Neural crest cell (in vitro differentiated cells): ENCODE measurements at regions not wholly inside any gene's neighbourhood (a gene's known extent, or its start where the extent isn't known, plus 50 kb on each side); places are given as distances from the start of the nearest gene placed in this dataset.
"Not testable (repeated sequence)": the region's sequence is repeated elsewhere in the genome, so short reads cannot be mapped to it uniquely, and the experiment has no call there.

Experiments used
- DNase-seq: peaks from one replicate; pipeline ENCODE4 v3.0.0; 2021; ENCODE audit warnings: low read depth, mixed read lengths, low spot score
- H3K27ac Mint-ChIP-seq: one replicate; pipeline ENCODE4 v1.8.0; 2021; ENCODE audit warnings: mild to moderate bottlenecking, mixed read lengths; ENCODE audit not compliant: unreplicated experiment
- H3K27me3 Mint-ChIP-seq: 2 replicates; pipeline ENCODE4 v1.8.0; 2021; ENCODE audit warnings: low read depth, mild to moderate bottlenecking, mixed read lengths
- H3K36me3 Mint-ChIP-seq: 2 replicates; pipeline ENCODE4 v1.8.0; 2021; ENCODE audit warnings: low read depth, mild to moderate bottlenecking, mixed read lengths
- H3K4me1 Mint-ChIP-seq: 2 replicates; pipeline ENCODE4 v1.8.0; 2021; ENCODE audit warnings: mixed read lengths
- H3K4me3 Mint-ChIP-seq: one replicate; pipeline ENCODE4 v1.8.0; 2021; ENCODE audit warnings: mild to moderate bottlenecking, mixed read lengths
- H3K9me3 Mint-ChIP-seq: 2 replicates; pipeline ENCODE4 v1.8.0; 2021; ENCODE audit warnings: mixed read lengths
- TF ChIP-seq, protein P1 (sequence below): fragments of 200-600 bp; sonication (generic); conservative IDR thresholded peaks from 2 replicates; pipeline ENCODE4 v1.5.0; 2021; ENCODE audit warnings: antibody characterized with exemption, mild to moderate bottlenecking

DNA sequence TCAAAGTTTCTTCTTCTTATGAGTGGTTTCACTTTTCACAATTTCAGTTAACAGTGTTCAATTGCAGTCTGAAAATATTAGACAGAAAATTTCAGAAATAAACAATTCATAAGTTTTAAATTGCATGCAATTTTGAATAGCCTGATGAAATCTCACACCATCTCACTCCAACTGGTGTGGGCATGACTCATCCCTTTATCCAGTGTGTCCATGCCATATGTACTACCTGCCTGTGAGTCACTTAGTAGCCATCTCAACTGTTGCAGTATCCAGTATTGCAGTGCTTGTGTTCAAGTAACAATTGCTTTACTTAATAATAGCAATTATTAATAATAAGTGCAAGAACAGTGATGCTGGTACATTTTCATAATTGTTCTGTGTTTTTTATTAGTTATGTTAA, 1202.5 kb downstream of the DSC3 start:
- H3K9me3 Mint-ChIP-seq = peaks cover 3% of the 10 kb centered on the region
- no peaks in the 10 kb centered on the region for H3K36me3 Mint-ChIP-seq
- no peak overlapping the region for H3K4me3 Mint-ChIP-seq
- DNase-seq = no peak
- TF ChIP-seq, protein P1, sequence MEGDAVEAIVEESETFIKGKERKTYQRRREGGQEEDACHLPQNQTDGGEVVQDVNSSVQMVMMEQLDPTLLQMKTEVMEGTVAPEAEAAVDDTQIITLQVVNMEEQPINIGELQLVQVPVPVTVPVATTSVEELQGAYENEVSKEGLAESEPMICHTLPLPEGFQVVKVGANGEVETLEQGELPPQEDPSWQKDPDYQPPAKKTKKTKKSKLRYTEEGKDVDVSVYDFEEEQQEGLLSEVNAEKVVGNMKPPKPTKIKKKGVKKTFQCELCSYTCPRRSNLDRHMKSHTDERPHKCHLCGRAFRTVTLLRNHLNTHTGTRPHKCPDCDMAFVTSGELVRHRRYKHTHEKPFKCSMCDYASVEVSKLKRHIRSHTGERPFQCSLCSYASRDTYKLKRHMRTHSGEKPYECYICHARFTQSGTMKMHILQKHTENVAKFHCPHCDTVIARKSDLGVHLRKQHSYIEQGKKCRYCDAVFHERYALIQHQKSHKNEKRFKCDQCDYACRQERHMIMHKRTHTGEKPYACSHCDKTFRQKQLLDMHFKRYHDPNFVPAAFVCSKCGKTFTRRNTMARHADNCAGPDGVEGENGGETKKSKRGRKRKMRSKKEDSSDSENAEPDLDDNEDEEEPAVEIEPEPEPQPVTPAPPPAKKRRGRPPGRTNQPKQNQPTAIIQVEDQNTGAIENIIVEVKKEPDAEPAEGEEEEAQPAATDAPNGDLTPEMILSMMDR = no peak
- no peaks in the 10 kb centered on the region for H3K27me3 Mint-ChIP-seq
- H3K4me1 Mint-ChIP-seq = peaks cover 5% of the 10 kb centered on the region
- no peak overlapping the region for H3K27ac Mint-ChIP-seq

DNA sequence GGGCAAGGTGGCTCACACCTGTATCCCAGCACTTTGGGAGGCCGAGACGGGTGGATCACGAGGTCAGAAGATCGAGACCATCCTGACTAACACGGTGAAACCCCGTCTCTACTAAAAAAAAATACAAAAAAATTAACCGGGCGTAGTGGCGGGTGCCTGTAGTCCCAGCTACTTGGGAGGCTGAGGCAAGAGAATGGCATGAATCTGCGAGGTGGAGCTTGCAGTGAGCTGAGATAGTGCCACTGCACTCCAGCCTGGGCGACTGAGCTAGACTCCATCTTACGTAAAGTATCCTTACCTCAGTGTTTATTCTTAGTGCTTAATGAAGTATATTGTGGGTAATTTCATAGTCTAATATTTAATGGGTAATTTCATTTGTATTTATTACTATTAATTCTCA, 1203.6 kb downstream of the DSC3 start:
- H3K4me1 Mint-ChIP-seq, H3K9me3 Mint-ChIP-seq, H3K4me3 Mint-ChIP-seq, DNase-seq, H3K36me3 Mint-ChIP-seq, H3K27ac Mint-ChIP-seq, H3K27me3 Mint-ChIP-seq: not testable (repeated sequence)

DNA sequence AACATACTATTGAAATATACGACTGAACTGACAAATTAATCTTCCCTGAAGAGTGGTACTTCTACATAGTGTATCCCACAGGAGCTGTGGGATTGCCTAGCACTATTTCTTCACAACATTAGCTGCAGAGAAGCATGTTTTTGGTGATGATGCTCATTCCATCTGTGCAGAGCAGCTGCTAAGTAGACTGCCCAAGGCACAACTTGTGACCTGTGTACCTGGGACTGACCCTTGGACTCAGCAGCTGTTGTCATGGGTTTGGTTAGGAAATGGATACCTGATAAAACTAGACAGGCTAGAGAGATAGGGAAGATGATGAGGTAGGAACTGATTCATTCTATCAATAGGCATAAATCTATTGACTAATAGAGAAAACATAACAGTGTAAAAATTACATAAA, 1204.0 kb downstream of the DSC3 start:
- H3K27me3 Mint-ChIP-seq = no peaks in the 10 kb centered on the region

DNA sequence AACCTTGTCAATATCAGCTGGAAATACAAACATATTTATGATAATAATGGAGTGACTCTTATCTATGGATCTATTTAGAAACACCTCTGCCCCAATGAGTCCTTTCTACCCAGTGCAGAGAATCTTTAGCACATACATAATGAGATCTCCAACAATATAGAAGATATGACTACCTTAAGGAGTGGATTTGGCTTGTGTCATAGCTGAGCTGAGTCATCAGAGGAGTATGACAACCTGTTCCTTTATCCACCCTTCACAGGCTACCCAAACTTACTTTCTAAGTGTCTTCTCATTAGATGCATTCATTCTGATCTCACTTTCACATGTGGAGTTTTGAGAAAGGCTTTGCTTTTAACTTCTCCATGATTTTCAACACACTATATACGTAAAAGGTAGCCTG, 1218.9 kb downstream of the DSC3 start:
- Mint-ChIP-seq H3K27me3 (no peaks in the 10 kb centered on the region), H3K36me3 (no peaks in the 10 kb centered on the region), H3K9me3 (no peaks in the 10 kb centered on the region), H3K27ac (no peak overlapping the region), H3K4me1 (no peaks in the 10 kb centered on the region), H3K4me3 (no peak overlapping the region)
- no peak for DNase-seq
- TF ChIP-seq, protein P1 = no peak

More for the DNA sequence above, 1204.0 kb downstream of the DSC3 start:
- H3K9me3 Mint-ChIP-seq = peaks cover 3% of the 10 kb centered on the region
- peaks cover 6% of the 10 kb centered on the region for H3K4me1 Mint-ChIP-seq
- H3K36me3 Mint-ChIP-seq = no peaks in the 10 kb centered on the region
- DNase-seq = no peak
- TF ChIP-seq, protein P1 = no peak
- no peak overlapping the region for H3K4me3 Mint-ChIP-seq
- H3K27ac Mint-ChIP-seq = no peak overlapping the region

DNA sequence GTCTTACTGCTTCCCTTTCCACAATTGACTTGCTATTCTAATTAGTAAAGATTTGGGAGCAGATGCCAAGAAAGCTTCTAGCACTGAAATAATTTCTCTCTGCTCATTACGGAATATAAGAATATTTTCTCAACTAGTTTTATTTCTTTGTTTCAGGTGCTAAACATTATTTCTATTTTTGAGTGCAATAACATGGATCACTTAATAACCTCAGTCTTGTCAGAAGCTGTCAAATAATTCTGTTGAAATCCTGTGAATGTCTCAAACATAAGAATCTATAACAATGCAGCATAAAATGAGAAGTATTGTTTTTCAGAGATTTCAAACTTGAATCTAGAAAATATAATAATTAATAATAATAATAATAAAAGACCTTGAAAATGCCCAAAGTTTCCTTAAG, 1221.0 kb downstream of the DSC3 start:
- H3K36me3 Mint-ChIP-seq = no peaks in the 10 kb centered on the region
- no peaks in the 10 kb centered on the region for H3K9me3 Mint-ChIP-seq
- no peak for DNase-seq
- H3K4me3 Mint-ChIP-seq = no peak overlapping the region
- H3K27ac Mint-ChIP-seq = no peak overlapping the region
- TF ChIP-seq, protein P1 = no peak
- H3K4me1 Mint-ChIP-seq = no peaks in the 10 kb centered on the region
- no peaks in the 10 kb centered on the region for H3K27me3 Mint-ChIP-seq

DNA sequence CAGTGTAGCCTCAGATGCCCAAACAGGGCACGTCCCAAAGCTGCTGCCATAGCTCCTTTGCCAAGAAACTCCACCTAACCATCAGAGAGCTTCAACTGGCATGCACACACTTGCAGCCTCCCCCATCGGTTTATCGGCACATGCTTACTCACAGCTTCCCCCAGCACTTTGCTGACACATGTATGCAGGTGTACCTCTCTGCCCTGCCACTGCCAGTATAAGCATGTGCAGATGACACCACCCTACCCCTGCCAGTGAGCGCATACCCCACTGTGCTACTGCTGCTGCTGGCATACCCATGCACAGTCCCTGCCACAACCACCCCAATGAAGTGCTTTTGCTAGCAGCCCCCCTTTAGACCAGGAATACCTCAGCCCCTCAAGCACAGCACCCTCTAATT, 1231.0 kb downstream of the DSC3 start:
- TF ChIP-seq, protein P1 = no peak
- H3K27ac Mint-ChIP-seq = no peak overlapping the region
- H3K9me3 Mint-ChIP-seq = peaks cover 11% of the 10 kb centered on the region
- DNase-seq = no peak
- no peaks in the 10 kb centered on the region for H3K36me3 Mint-ChIP-seq
- H3K4me3 Mint-ChIP-seq = no peak overlapping the region
- H3K4me1 Mint-ChIP-seq = no peaks in the 10 kb centered on the region
- no peaks in the 10 kb centered on the region for H3K27me3 Mint-ChIP-seq
